Osteocyte (in vitro differentiated cells): ENCODE measurements at regions not wholly inside any gene's neighbourhood (a gene's known extent, or its start where the extent isn't known, plus 50 kb on each side); places are given as distances from the start of the nearest gene placed in this dataset.

Experiments used
- DNase-seq: peaks from one replicate; pipeline ENCODE4 v3.0.0; 2021; ENCODE audit warnings: mixed read lengths; ENCODE audit not compliant: unreplicated experiment; ENCODE audit errors: extremely low spot score
- H3K27ac Mint-ChIP-seq: one replicate; pipeline ENCODE4 v1.8.0; 2021; ENCODE audit warnings: mild to moderate bottlenecking, mixed read lengths; ENCODE audit not compliant: unreplicated experiment
- H3K27me3 Mint-ChIP-seq: one replicate; pipeline ENCODE4 v1.8.0; 2021; ENCODE audit warnings: mixed read lengths; ENCODE audit not compliant: unreplicated experiment
- H3K36me3 Mint-ChIP-seq: one replicate; pipeline ENCODE4 v1.8.0; 2021; ENCODE audit warnings: mixed read lengths; ENCODE audit not compliant: unreplicated experiment
- H3K4me1 Mint-ChIP-seq: one replicate; pipeline ENCODE4 v1.8.0; 2021; ENCODE audit warnings: mixed read lengths; ENCODE audit not compliant: unreplicated experiment
- H3K4me3 Mint-ChIP-seq: one replicate; pipeline ENCODE4 v1.8.0; 2021; ENCODE audit warnings: mild to moderate bottlenecking, moderate library complexity, mixed read lengths; ENCODE audit not compliant: unreplicated experiment
- H3K9me3 Mint-ChIP-seq: one replicate; pipeline ENCODE4 v1.8.0; 2021; ENCODE audit warnings: mixed read lengths; ENCODE audit not compliant: unreplicated experiment
- CTCF ChIP-seq: fragments of 200-600 bp; sonication (generic); IDR thresholded peaks from 2 replicates; pipeline ENCODE4 v1.5.0; 2021; ENCODE audit warnings: antibody characterized with exemption, mild to moderate bottlenecking, moderate library complexity

GRCh38 chr5:175082866-175083590, 358.6 kb downstream of the MSX2 start:
- H3K4me1 Mint-ChIP-seq: no peaks in the 10 kb centered on the region
- no peak overlapping the region for H3K4me3 Mint-ChIP-seq
- H3K9me3 Mint-ChIP-seq: peaks cover 6% of the 10 kb centered on the region
- H3K27ac Mint-ChIP-seq: no peak overlapping the region
- no peaks in the 10 kb centered on the region for H3K36me3 Mint-ChIP-seq
- no peaks in the 10 kb centered on the region for H3K27me3 Mint-ChIP-seq
- TF ChIP-seq CTCF: no peak
- no peak for DNase-seq

GRCh38 chr5:175082346-175082745, 358.0 kb downstream of the MSX2 start:
- no peaks in the 10 kb centered on the region for H3K4me1 Mint-ChIP-seq
- no peak for DNase-seq
- no peak overlapping the region for H3K4me3 Mint-ChIP-seq
- no peaks in the 10 kb centered on the region for H3K27me3 Mint-ChIP-seq
- TF ChIP-seq CTCF: no peak
- peaks cover 6% of the 10 kb centered on the region for H3K9me3 Mint-ChIP-seq
- H3K27ac Mint-ChIP-seq: no peak overlapping the region
- H3K36me3 Mint-ChIP-seq: no peaks in the 10 kb centered on the region

- no peak overlapping the region for H3K27ac Mint-ChIP-seq
- H3K36me3 Mint-ChIP-seq: no peaks in the 10 kb centered on the region
- H3K9me3 Mint-ChIP-seq: peaks cover 15% of the 10 kb centered on the region
- no peaks in the 10 kb centered on the region for H3K4me1 Mint-ChIP-seq
- TF ChIP-seq CTCF: no peak
- no peak overlapping the region for H3K4me3 Mint-ChIP-seq
- H3K27me3 Mint-ChIP-seq: no peaks in the 10 kb centered on the region
- DNase-seq: no peak
Measured at GRCh38 chr5:175079707-175080106, 355.3 kb downstream of the MSX2 start.

GRCh38 chr5:175070283-175070682, 345.9 kb downstream of the MSX2 start:
- no peak overlapping the region for H3K27ac Mint-ChIP-seq
- H3K36me3 Mint-ChIP-seq: no peaks in the 10 kb centered on the region
- H3K9me3 Mint-ChIP-seq: peaks cover 13% of the 10 kb centered on the region
- no peak for DNase-seq
- TF ChIP-seq CTCF: no peak
- no peak overlapping the region for H3K4me3 Mint-ChIP-seq
- no peaks in the 10 kb centered on the region for H3K4me1 Mint-ChIP-seq
- no peaks in the 10 kb centered on the region for H3K27me3 Mint-ChIP-seq

GRCh38 chr5:175060257-175060656, 335.9 kb downstream of the MSX2 start:
- no peak overlapping the region for H3K27ac Mint-ChIP-seq
- no peaks in the 10 kb centered on the region for H3K4me1 Mint-ChIP-seq
- H3K36me3 Mint-ChIP-seq: no peaks in the 10 kb centered on the region

More at GRCh38 chr5:175060257-175060656, 335.9 kb downstream of the MSX2 start:
- Mint-ChIP-seq H3K4me3 (no peak overlapping the region), H3K27me3 (peaks cover 4% of the 10 kb centered on the region), H3K9me3 (no peaks in the 10 kb centered on the region)
- no peak for DNase-seq
- TF ChIP-seq CTCF: no peak
